BLaER1 (cell line): ENCODE measurements at regions not wholly inside any gene's neighbourhood (a gene's known extent, or its start where the extent isn't known, plus 50 kb on each side); places are given as distances from the start of the nearest gene placed in this dataset.
"Not testable (repeated sequence)": the region's sequence is repeated elsewhere in the genome, so short reads cannot be mapped to it uniquely, and the experiment has no call there.

Experiments
- H3K27ac ChIP-seq: shearing (Covaris generic); formaldehyde crosslinking; 2 replicates; pipeline ENCODE4 v1.8.1; 2022
- H3K27me3 ChIP-seq: shearing (Covaris generic); formaldehyde crosslinking; 2 replicates; pipeline ENCODE4 v1.8.1; 2022
- H3K36me3 ChIP-seq: shearing (Covaris generic); formaldehyde crosslinking; 2 replicates; pipeline ENCODE4 v1.8.1; 2022
- H3K4me1 ChIP-seq: shearing (Covaris generic); formaldehyde crosslinking; 2 replicates; pipeline ENCODE4 v1.8.1; 2022
- H3K4me2 ChIP-seq: shearing (Covaris generic); formaldehyde crosslinking; 2 replicates; pipeline ENCODE4 v1.8.1; 2022
- H3K4me3 ChIP-seq: shearing (Covaris generic); formaldehyde crosslinking; 2 replicates; pipeline ENCODE4 v1.8.1; 2022
- H3K9ac ChIP-seq: shearing (Covaris generic); formaldehyde crosslinking; 2 replicates; pipeline ENCODE4 v1.8.1; 2022
- H3K9me3 ChIP-seq: shearing (Covaris generic); formaldehyde crosslinking; 2 replicates; pipeline ENCODE4 v1.8.1; 2022
- H4K20me1 ChIP-seq: shearing (Covaris generic); formaldehyde crosslinking; 2 replicates; pipeline ENCODE4 v1.8.1; 2022
- Cebpa-rat ChIP-seq: shearing (Covaris generic); IDR thresholded peaks from 2 replicates; pipeline ENCODE4 v1.8.1; 2022

DNA sequence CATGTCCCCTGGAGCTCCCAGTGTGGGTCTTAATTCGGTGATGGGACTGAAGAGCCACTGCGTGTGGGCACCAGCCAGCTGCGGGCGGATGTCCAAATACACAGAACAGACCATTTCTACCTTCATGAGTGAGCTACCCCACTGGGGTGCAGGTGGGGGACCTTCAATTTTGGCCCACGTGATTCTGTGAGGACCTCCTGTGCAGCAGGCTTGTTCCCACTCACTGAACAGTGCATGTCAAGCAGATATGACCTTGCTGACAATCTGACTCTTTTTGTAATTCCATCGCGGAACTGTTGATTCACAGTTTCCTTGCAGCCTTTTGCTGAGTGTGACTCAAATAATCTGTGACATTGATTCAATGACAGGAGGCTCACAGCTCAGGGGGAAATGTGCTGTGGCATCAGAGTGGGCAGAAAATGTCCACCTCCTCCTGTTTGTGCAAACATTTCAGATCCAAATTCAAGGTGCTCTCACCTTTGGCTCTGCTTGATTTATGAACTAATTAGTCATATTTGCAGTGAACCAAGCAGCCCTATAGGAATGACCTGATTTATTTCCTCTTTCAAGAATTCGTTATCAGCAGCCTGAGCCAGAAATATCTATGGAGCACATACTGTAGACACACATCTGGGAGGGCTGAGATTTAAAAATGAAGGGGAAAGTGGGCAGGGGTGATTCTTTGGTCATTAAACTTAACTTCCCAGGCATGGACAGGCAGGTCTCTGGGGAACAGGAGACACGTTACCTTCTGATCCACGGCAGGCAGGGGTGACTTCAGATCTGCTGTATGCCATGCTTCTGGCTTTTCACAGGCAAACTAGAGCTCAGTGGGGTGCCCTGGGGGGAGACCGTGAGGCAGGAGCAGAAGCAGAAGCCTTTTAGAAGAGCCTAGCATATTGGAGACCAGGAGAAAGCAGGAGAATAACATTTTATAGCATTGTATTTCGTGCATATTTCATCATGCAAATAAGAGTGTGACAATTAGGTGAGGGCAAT, 170.0 kb upstream of the KL start:
- Histone ChIP-seq H3K9ac (no peak overlapping the region), H3K4me1 (peaks cover 6% of the 10 kb centered on the region), H3K4me3 (no peak overlapping the region), H3K27me3 (no peaks in the 10 kb centered on the region), H4K20me1 (no peaks in the 10 kb centered on the region), H3K36me3 (no peaks in the 10 kb centered on the region), H3K9me3 (peaks cover 4% of the 10 kb centered on the region), H3K4me2 (no peak overlapping the region), H3K27ac (no peak overlapping the region)
- TF ChIP-seq Cebpa-rat: no peak

DNA sequence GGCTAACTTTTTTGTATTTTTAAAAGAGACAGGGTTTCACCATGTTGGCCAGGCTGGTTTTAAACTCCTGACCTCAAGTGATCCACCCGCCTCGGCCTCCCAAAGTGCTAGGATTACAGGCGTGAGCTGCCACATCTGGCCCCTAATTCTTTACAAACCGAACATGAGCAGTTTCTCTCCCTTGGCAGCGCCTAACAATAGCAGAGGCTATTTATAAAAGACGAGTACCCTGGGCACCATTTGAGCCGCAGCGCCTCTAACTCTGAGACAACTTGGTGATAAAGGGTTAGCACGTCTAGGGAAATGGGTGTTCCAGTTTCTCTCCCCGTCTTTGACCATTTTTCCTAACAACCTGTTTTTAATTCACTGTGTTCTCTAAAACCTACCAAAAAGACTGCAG, 168.2 kb upstream of the KL start:
- not testable (repeated sequence) for H3K4me1 ChIP-seq, H3K4me2 ChIP-seq, H3K9me3 ChIP-seq, H3K36me3 ChIP-seq, H4K20me1 ChIP-seq, H3K9ac ChIP-seq, H3K27ac ChIP-seq, H3K4me3 ChIP-seq, H3K27me3 ChIP-seq

DNA sequence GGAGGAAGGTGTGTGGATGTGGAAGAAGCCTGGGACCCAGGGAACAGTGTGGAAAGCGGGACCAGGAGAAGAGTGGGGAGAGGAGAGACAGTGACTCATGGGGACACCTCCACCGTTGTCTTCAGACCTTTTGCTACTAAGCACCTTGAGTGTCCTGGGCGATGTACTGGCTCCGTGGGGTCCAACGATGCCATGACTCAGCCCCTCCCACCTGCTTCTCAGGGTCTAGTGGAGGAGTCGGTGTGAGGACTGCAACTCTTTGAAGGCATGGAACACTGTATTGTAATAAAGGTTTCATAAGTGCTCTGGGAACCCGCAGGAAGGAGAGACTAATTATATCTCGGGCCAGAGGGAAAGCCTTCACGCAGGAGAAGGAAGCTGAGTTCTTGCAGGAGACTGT, 166.9 kb upstream of the KL start:
- no peak overlapping the region for H3K9ac ChIP-seq
- H3K27me3 ChIP-seq: no peaks in the 10 kb centered on the region
- no peaks in the 10 kb centered on the region for H3K4me1 ChIP-seq
- no peak overlapping the region for H3K4me2 ChIP-seq
- no peaks in the 10 kb centered on the region for H3K9me3 ChIP-seq
- no peak overlapping the region for H3K27ac ChIP-seq
- TF ChIP-seq Cebpa-rat: no peak
- no peak overlapping the region for H3K4me3 ChIP-seq
- H3K36me3 ChIP-seq: no peaks in the 10 kb centered on the region
- H4K20me1 ChIP-seq: no peaks in the 10 kb centered on the region

DNA sequence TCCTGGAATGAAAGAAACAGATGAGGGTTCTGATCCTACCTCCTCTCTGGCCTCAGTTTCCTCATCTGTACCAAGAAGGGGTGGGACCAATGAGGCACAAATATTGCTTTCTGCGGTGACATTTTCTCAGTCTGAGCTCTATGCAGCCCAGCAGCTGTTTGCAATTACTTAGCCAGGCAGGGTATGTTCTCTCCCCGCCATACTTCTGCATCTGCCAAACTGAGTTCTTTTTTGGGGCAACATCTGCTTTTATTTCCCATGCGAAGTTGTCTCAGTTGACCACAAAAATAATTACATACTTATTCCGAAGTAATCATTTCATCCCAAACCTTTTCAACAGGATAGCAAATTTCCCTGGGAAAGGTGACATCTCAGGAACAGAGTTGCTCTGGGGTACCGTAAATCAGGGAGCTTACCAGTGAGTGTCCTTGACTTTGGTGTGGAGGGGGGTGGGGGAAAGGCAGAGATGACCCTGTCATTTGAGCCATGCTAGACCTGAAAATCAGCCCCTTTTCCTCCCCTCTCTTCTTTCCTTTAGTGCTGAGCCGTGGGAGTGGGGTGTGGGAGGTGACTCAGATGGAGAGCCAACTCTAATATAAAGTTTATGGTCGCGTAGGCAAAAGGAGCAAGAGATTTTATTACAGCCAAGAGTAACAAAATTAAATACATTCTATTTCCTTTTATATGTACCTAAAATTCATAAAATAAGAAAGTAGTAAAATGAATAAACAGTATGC, 165.7 kb upstream of the KL start:
- Histone ChIP-seq H4K20me1 (no peaks in the 10 kb centered on the region), H3K4me1 (no peaks in the 10 kb centered on the region)
- TF ChIP-seq Cebpa-rat: no peak

DNA sequence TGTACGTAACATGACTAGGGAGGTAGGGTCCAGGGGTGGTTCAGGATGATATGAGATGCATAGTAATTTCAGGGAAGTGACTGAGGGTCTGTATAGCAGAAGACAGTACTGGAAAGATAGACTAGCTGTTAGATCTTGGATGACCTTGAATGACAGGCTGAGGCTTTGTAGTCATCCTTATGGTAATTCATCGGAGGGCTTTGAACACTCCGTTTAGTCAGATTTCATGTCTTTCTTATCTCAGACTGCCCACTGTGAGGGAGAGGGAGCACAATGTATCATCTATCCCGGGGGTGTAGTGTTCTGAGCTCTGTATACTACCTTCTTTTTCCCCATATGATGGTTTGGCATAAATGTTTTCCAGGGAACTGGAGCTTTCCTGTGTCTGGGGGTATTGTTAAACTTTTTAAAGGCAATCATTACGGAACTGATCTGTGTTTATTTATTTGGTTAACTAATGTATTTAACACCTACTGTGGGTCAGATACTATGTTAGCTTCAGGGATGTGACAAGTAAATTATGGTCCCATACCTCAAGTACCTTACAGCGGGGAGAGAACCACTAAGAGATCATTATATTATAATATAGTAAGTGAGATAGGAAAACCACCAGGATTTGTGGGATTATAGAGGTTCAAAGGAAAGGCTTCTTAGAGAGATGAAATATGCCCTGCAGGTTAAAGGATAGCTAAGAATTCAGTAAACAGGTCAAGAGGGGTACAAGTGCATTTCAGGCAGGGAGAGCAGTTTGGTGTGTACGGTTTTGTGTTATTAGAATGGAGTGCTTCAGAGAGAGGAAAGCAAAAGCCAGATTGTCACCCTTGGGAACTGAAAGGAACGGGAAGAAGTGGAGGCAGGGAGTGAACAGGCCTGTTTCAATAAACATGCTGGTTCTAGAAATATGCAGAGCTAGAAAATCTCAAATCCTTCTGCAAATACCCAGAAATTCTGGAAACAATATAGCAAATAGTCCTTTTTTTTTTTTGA, 164.8 kb upstream of the KL start:
- Histone ChIP-seq H3K4me1 (no peaks in the 10 kb centered on the region), H3K4me3 (no peak overlapping the region), H4K20me1 (no peaks in the 10 kb centered on the region), H3K27ac (no peak overlapping the region), H3K36me3 (no peaks in the 10 kb centered on the region), H3K9me3 (no peaks in the 10 kb centered on the region), H3K4me2 (no peak overlapping the region), H3K27me3 (no peaks in the 10 kb centered on the region), H3K9ac (no peak overlapping the region)
- no peak for TF ChIP-seq Cebpa-rat

More for the DNA sequence above, 165.7 kb upstream of the KL start:
- Histone ChIP-seq H3K9me3 (no peaks in the 10 kb centered on the region), H3K9ac (no peak overlapping the region), H3K36me3 (no peaks in the 10 kb centered on the region), H3K27ac (no peak overlapping the region), H3K4me2 (no peak overlapping the region), H3K27me3 (no peaks in the 10 kb centered on the region), H3K4me3 (no peak overlapping the region)

DNA sequence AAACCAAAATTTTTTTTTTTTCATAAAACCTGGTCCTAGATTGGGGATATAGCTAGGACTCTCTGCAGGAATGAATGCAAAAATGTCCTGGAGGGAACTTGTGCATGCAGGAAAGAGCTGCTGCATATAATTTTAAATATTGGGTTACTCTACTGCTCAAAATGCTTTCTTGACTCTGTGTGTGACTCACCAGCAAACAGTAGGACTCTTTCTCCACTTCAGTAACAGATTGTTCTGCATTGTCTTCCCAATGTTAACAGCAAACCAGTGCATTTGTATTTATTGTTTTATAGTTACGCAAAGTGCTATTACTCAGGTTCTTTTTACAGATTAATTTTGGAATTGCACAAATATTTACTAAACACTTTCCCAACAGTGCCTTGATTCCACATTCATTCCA, 163.7 kb upstream of the KL start:
- no peak for TF ChIP-seq Cebpa-rat
- Histone ChIP-seq H3K36me3 (no peaks in the 10 kb centered on the region), H3K9ac (no peak overlapping the region), H3K4me1 (no peaks in the 10 kb centered on the region), H3K4me2 (no peak overlapping the region), H4K20me1 (no peaks in the 10 kb centered on the region), H3K9me3 (no peaks in the 10 kb centered on the region), H3K4me3 (no peak overlapping the region), H3K27me3 (no peaks in the 10 kb centered on the region), H3K27ac (no peak overlapping the region)

DNA sequence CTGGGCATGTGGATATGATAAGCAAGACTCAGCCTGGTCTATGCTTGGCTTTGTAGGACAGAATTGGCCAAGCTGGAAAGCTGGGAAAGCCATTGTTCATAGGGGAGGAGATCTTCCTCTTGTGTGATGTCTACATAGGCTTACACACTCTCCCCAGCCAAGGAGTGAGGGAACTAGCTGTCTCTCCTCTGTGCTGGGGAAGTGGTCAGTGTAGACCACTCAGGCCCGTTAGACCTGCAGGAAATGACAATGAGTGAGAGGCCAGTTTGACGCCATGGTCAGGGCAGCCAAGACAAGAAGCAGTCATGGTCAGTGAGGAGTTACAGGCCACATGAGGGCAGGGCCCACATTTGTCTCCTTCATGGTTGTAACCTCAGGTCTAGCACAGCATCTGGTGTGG, 159.1 kb upstream of the KL start:
- H3K36me3 ChIP-seq: no peaks in the 10 kb centered on the region
- peaks cover 15% of the 10 kb centered on the region for H3K9me3 ChIP-seq
- no peak overlapping the region for H3K9ac ChIP-seq
- no peaks in the 10 kb centered on the region for H3K4me1 ChIP-seq
- TF ChIP-seq Cebpa-rat: no peak
- H3K4me3 ChIP-seq: no peak overlapping the region
- no peaks in the 10 kb centered on the region for H3K27me3 ChIP-seq
- H3K4me2 ChIP-seq: no peak overlapping the region
- no peaks in the 10 kb centered on the region for H4K20me1 ChIP-seq
- no peak overlapping the region for H3K27ac ChIP-seq

DNA sequence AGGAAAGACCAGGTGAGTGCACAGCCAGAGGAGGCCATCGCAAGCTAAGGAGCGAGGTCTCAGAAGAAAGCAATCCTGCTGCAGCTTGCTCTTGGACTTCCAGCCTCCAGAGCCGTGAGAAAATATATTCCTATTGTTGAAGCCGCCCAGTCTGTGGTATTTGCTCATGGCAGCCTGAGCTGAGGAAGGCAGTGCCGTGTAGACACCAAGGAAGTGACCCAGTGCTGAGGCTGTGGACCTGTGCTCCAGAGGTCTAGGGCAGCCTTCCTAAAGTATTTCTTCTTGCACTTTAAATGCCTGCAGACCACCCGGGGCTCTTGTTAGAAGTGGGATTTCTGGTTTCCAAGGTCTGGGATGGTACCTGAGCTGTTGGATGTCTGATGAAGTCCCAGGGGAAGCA, 158.5 kb upstream of the KL start:
- TF ChIP-seq Cebpa-rat: no peak

DNA sequence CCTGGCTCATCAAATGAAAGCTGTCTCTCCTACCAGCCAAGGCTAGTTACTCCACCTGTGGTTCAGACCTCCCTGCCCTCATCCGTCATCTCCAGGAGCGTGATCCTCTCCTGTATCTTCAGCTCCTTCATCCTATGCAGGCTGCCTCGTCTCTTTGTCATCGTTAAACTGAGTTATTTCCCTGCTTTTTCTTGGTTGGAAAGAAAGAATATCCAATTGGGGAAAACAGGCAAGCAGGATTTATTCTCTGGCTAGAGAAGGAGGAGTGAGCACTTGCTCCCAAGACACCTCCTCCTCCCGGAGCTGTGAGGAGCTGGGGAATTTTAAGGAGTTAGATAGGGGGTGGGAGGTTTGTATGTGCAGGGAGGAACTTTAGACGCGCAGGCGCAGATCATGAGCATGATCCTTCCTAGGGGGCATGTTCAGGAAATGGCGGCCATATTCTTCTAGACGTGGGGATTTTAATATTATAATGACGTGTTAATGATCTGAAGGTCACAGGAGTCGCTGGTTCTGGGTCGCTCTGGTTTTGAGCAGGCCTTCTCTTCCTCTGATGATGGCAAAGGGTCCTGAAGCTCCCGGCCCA, 156.4 kb upstream of the KL start:
- Histone ChIP-seq H3K9me3 (peaks cover 16% of the 10 kb centered on the region), H3K4me3 (no peak overlapping the region), H3K27ac (no peak overlapping the region), H3K36me3 (no peaks in the 10 kb centered on the region), H3K4me2 (no peak overlapping the region), H3K4me1 (no peaks in the 10 kb centered on the region), H4K20me1 (no peaks in the 10 kb centered on the region), H3K9ac (no peak overlapping the region), H3K27me3 (no peaks in the 10 kb centered on the region)
- TF ChIP-seq Cebpa-rat: no peak

More for the DNA sequence above, 158.5 kb upstream of the KL start:
- H3K27me3 ChIP-seq: no peaks in the 10 kb centered on the region
- no peak overlapping the region for H3K9ac ChIP-seq
- no peak overlapping the region for H3K4me3 ChIP-seq
- H3K9me3 ChIP-seq: peaks cover 16% of the 10 kb centered on the region
- H3K4me1 ChIP-seq: no peaks in the 10 kb centered on the region
- no peaks in the 10 kb centered on the region for H4K20me1 ChIP-seq
- no peak overlapping the region for H3K27ac ChIP-seq
- H3K4me2 ChIP-seq: no peak overlapping the region
- H3K36me3 ChIP-seq: no peaks in the 10 kb centered on the region
